CD4-positive, alpha-beta T cell treated with Interferon alpha-2 for 1 hour (primary cell): ENCODE measurements at regions not wholly inside any gene's neighbourhood (a gene's known extent, or its start where the extent isn't known, plus 50 kb on each side); places are given as distances from the start of the nearest gene placed in this dataset.
"Not testable (repeated sequence)": the region's sequence is repeated elsewhere in the genome, so short reads cannot be mapped to it uniquely, and the experiment has no call there.

Source experiments
- DNase-seq, 2 donors: peaks; one replicate each; pipeline ENCODE4 v3.0.0-alpha.2; 2020 to 2022

DNA sequence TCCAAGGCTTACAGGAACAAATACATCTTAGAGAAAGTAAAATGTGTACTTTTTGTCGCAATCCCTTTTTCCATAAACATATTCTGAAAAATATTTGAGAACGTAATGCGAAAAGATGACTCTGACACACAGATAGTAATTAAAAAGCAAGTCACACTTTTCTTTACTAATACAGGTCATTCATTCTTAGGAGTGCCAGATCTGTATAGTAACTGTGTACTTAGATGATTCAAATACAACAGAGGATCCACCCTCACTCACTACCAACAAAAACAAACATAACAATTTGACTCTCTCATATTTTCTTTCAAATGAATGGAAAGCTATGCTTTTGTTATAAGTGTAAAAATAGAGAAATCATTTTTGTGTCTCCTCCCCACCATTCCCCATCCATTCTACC, 795.4 kb downstream of the SLC6A15 start:
- DNase-seq, result no peak

DNA sequence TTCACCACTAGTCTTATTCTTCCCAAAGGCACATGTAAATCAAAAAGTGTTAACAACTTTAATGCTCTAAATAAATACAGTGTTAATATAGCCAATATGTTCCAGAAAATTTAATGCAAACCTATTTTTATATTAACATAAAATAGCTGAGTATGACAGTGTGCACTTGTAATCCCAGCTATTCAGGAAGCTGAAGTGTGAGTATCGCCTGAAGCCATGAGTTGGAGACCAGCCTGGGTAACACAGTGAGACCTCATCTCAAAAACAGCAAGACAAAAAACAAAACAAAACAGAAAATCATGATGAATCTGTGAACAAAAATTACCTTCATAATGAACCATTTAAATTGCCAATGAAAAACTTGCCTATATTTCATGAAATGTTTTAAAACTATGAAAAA, 798.9 kb downstream of the SLC6A15 start:
- no peak for DNase-seq

- not testable (repeated sequence) for DNase-seq
Measured at GRCh38 chr12:84103886-84104285, 808.7 kb downstream of the SLC6A15 start.

DNA sequence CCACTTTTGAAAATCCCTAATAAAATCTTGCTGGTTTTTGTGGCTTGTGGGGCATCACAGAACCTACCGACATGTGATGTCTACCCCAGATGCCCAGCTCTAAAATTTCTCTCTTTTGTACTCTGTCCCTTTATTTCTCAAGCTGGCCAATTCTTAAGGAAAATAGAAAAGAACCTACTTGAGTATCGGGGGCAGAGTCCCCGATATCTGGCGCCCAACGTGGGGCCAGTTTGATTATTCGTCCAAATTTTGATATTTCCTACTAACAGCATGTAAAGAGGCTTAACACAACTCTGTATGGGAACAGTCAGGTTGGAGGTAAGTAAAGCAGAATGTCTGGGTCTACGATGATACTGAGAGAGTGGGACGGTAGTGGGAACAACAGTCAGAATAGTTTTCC, 810.6 kb downstream of the SLC6A15 start:
- not testable (repeated sequence) for DNase-seq

- not testable (repeated sequence) for DNase-seq
Measured at GRCh38 chr12:84099591-84099990, 813.0 kb downstream of the SLC6A15 start.

- no peak for DNase-seq
Measured at GRCh38 chr12:84091651-84092050, 820.9 kb downstream of the SLC6A15 start.

GRCh38 chr12:84089356-84089755, 823.2 kb downstream of the SLC6A15 start:
- DNase-seq, result no peak

DNA sequence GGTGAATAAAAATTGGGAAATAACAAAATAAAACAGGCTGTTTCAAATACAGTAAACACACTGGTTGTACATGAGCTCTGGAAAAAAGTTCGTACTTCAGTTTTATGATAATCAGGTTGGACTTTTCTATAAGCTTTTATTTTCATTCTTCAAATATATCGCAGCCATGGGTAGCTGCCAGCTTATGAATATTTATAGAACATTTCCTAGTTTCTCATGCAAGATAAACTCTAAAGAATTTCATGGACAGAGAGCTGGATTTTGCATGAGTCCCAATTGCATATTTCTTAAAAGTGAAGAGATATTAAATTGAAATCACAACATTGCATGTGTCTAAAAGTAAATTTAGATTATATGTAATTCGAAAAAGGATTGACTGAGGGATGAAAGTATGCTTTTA, 827.6 kb downstream of the SLC6A15 start:
- DNase-seq, result no peak

- no peak for DNase-seq
Measured at GRCh38 chr12:84079626-84080025, 833.0 kb downstream of the SLC6A15 start.

- no peak for DNase-seq
Measured at GRCh38 chr12:84077679-84078078, 834.9 kb downstream of the SLC6A15 start.

DNA sequence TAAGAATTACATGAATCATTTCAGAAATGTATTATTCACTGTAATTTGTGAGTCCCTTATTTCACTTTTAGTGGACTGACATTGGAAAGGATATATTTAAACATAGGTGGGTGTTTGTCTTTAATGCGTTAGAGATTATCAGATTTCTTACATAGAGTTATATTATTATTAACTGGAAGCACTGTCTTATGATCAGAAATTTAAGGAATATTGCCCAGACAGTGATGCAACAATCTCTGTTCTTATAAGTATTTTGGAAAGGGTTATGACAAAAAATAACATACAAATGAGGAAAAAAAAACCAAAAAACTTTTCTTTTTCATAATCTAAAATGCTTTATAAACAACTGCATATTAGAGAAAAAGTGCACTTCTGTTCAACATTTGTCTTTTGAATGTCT, 836.6 kb downstream of the SLC6A15 start:
- DNase-seq, result no peak

- DNase-seq, result no peak
Measured at GRCh38 chr12:84073401-84073800, 839.2 kb downstream of the SLC6A15 start.

DNA sequence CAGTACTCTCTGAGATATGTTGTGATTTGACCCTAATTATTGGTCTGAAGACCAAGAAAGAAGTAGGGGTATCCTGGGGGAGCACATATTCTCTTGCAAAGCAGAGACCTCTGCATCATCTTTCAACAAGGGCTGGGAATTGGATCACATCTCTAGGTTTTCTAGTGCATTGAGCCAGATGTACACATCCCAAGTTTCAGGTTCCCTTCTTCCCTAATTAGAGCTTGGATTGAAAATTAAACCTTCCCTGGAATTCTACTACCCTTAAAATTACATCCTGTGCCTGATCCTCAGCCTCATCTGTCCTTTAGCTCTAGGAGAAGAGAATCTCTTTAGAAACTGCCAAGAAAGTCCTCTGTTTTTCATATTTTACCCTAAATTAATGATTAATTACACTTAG, 839.6 kb downstream of the SLC6A15 start:
- no peak for DNase-seq

- no peak for DNase-seq
Measured at GRCh38 chr12:84070292-84070691, 842.3 kb downstream of the SLC6A15 start.

DNA sequence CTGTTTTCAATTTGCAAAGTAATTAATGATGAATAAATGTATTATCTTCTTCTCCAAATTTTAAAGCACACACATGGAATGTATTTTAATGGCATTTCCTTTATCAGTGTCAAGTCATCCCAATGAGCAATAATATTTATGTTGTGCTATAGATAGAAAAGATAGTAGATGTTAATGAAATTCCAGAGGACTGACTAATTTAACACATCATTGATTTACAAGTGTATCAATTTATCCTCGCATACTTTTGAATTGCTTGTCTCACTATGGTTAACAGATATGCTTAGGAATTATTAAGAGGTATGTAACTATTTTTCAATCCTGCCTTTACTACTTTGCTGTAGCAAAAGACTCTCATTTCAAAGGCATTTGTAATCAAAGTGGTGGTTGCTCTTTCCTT, 842.9 kb downstream of the SLC6A15 start:
- no peak for DNase-seq

GRCh38 chr12:84069198-84069597, 843.4 kb downstream of the SLC6A15 start:
- no peak for DNase-seq

DNA sequence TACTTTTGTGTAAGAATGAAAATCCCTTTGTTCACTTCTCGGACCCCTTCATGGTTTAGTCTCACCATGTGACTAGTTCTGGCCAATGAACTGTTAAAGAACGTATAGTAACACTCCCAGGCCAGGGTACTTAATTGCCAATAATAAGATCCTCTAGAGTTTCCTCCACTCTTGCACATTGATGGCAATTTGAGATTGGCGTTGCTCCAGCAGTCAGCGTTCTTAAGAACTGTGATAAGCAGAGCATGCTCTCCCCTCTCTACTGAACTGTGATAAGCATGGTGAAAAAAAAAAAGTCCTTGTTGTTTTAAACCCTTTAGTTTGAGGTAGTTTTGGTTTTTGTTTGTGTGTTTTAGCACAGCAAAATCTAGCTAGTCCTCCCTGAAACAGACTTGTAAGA, 854.5 kb downstream of the SLC6A15 start:
- no peak for DNase-seq

DNA sequence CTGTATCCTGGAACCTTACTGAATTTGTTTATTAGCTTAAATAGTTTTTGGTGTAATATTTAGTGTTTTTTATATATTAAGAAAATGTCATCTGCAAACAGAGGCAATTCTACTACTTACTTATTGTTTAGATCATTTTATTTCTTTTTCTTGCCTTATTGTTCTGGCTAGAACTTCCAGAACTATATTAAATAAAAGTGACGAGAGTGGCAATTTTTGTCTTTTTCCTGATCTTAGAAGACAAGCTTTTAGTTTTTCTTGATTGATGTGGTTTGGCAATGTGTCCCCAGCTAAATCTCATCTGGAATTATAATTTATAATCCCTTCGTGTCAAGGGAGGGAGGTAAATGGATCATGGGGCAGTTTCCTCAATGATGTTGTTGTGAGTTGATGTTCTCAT, 857.8 kb downstream of the SLC6A15 start:
- DNase-seq, result no peak

DNA sequence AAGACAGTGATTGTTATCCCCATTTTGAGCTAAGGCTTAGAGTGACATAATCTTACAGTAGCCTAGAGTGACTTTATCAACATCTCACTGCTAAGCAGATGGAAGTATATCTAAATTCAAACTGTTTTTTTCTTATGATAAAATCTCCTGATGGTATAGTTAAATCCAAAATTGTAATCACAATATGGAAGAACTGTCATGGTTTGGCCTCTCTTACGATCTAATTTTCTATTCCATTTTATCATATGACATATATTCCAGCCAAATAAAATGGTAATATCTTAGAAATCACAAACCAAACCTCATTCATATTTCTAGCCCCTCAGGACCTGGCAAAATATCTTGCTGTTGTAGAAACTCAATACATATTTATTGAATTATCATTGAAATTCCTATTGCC, 864.7 kb downstream of the SLC6A15 start:
- no peak for DNase-seq

DNA sequence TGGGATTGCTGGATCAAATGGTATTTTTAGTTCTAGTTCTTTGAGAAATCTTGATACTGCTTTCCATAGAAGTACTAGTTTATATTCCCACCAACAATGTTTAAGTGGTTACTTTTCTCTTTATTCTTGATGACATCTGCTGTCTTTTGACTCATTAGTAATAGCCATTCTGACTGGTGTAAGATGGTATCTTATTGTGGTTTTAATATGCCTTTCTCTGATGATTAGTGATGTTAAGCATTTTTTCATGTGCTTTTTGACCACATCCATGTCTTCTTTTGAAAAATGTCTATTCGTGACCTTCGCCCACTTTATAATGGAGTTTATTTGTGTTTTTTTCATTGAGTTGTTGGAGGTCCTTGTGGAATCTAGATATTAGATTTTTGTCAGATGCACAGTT, 865.7 kb downstream of the SLC6A15 start:
- DNase-seq, result no peak

DNA sequence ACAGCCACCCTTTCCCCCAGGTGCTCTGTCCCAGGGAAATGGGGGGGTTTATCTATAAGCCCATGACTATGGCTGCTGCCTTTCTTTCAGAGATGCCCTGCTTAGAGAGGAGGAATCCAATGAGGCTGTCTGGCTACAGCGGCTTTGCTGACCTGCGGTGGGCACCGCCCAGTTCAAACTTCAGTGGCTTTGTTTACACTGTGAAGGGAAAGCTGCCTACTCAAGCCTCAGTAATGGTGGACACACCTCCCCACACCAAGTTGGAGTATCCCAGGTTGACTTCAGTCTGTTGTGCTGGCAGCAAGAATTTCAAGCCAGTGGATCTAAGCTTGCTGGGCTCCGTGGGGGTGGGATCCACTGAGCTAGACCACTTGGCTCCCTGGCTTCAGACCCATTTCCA, 869.2 kb downstream of the SLC6A15 start:
- DNase-seq, result no peak

GRCh38 chr12:84038242-84038641, 874.4 kb downstream of the SLC6A15 start:
- DNase-seq, result no peak

DNA sequence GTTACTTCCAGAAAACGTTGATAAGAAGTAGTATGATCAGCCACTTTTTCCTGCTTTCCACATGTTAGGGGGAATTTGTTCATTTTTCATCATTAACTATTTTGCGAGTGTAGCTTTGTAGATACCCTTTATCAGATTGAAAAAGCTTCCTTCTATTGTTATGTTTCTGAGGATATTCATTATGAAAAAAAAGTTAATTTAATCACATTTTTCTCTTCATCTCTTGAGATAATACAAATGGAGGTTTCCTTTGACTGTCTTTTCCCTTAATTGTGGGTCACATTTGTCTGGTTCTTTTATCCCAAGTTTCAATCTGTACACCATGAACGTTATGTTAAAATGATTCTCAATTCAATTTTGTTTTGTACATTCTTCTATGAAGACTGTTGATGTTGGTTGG, 875.7 kb downstream of the SLC6A15 start:
- DNase-seq, result no peak

DNA sequence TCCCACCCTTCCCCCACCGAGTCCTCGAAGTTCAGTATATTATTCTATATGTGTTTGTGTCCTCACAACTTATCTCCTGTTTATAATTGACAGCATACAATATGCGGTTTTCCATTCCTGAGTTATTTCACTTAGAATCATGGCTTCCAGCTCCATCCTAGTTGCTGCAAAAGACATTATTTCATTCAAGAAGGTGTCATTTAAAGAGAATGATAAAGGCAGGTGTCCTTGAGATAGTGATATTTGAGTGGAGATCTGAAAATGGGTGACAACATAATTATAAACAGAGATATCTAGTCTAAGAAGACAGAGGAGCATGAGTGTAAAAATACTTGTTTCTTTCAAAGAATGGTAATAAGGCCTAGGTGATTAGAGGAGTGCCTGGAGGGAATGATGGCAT, 876.8 kb downstream of the SLC6A15 start:
- DNase-seq, result no peak

GRCh38 chr12:84034871-84035270, 877.7 kb downstream of the SLC6A15 start:
- DNase-seq, result no peak

DNA sequence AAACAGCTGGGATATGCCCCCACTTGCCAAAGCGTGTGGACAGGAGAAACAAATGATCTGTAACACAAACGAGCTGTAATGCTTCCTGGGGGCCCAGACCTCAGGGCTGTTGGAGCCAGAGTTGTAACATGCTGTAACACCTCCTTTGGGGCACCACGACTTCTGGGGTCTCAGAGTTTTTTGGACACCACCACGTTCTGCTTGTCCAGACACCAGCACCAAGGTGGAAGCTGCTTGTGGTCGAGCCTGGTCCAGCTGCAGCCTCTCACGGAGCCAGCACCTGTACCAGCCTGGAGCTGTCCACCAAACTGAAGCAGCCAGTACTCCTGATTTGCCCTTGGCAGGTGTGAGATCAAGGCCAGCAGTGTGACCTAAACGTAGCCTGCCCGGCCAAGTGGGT, 879.4 kb downstream of the SLC6A15 start:
- no peak for DNase-seq
